ENCODE measurements at regions not wholly inside any gene's neighbourhood (a gene's known extent, or its start where the extent isn't known, plus 50 kb on each side); places are given as distances from the start of the nearest gene placed in this dataset.

DNA sequence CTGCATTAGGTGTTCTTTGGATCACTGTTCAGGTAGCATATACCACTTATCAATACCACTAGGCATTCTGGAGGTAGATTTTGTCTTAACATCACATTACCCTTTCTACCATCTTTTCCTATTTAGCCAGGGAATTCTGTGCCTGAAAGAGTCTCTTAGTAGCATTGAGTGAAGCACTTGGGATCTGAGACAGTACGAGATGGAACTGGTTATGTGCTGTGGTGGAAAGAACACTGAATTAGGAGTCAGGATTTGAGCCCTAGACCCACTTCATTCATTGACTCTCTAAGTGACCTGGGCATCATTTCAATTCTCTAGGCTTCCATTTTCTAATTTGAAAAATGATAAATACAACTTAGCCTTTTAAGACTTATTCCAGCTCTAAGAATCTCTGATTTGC, 291.1 kb downstream of the DMAC1 start:
- TF ChIP-seq POLR2AphosphoS5 (IDR thresholded peaks at IDR 0.05; ENCODE audit: low read depth, low read length) (no peak), TAF1 (IDR thresholded peaks at IDR 0.05; ENCODE audit: borderline replicate concordance, low read depth, low read length) (no peak), POLR2A (IDR thresholded peaks at IDR 0.05; ENCODE audit: low read depth, low read length) (no peak)
